Thoracic aorta (tissue), 2 donors: ENCODE measurements at regions not wholly inside any gene's neighbourhood (a gene's known extent, or its start where the extent isn't known, plus 50 kb on each side); places are given as distances from the start of the nearest gene placed in this dataset.

Source experiments
- ATAC-seq: fragments of 150-250 bp; one replicate; pipeline ENCODE4 v1.8.0; 2017; ENCODE audit warnings: low read depth; ENCODE audit not compliant: insufficient number of reproducible peaks, low FRiP score
- DNase-seq: peaks from one replicate; pipeline ENCODE4 v3.0.0-alpha.2; 2020; ENCODE audit warnings: low spot score
- H3K27ac ChIP-seq, 2 donors: fragments of 200-600 bp; sonication (generic); 1 replicate in 1 of 2; 2 replicates in 1 of 2; pipeline ENCODE4 v1.5.1; 2016; ENCODE audit warnings: mild to moderate bottlenecking in 2 of 2, moderate library complexity in 2 of 2
- H3K27me3 ChIP-seq: fragments of 200-600 bp; sonication (generic); replicated peaks from 2 replicates; pipeline ENCODE4 v1.6.0; 2016; ENCODE audit warnings: mild to moderate bottlenecking; ENCODE audit not compliant: insufficient read depth
- H3K36me3 ChIP-seq: fragments of 200-600 bp; sonication (generic); one replicate; pipeline ENCODE4 v1.5.1; 2016
- H3K4me1 ChIP-seq, 2 donors: fragments of 200-600 bp; sonication (generic); 1 replicate in 1 of 2; 2 replicates in 1 of 2; pipeline versions ENCODE4 v1.5.1 to v1.6.0; 2016; ENCODE audit warnings: low read depth in 2 of 2, mild to moderate bottlenecking in 1 of 2; ENCODE audit not compliant: control insufficient read depth in 1 of 2
- H3K4me3 ChIP-seq: fragments of 200-600 bp; sonication (generic); 2 replicates; pipeline ENCODE4 v1.5.1; 2016; ENCODE audit warnings: mild to moderate bottlenecking
- H3K9me3 ChIP-seq: fragments of 200-600 bp; sonication (generic); 2 replicates; pipeline ENCODE4 v1.5.1; 2016
- TF ChIP-seq, protein P1 (sequence below): fragments of 200-600 bp; sonication (generic); IDR thresholded peaks from one replicate; pipeline ENCODE4 v1.5.1; 2019; ENCODE audit warnings: antibody characterized with exemption

DNA sequence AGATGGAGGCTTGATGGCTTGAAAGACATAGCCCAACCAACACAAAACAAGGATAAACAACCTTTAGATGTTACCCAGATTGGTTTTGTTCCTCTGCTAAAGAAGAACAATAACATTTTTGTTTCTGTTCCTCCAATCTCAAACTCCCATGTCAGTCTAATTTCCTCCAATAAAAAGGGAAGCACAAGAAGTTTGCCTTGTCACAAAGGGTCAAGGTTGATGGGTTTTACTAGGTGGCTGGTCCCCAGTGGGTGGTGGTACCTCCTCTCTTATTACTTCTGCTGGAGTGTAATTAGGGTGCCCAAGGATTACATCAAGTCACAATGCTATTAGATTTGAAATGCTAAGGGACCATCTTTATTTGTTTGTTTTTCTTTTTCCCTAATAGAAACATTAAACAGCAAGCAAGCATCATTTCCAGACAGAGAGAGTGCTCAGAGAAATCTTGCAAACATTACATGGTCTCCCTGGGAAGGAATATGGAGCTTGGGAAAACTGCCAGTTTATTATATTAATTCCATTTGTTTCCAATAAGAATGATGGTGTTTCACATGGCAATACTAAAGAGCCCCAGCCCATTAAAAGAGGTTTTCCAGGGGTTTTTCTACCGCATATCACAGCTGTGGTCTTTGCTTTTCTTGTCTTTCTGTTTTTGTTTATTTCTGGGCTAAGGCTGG, 78.3 kb upstream of the AOAH start:
- no peaks in the 10 kb centered on the region for H3K36me3 ChIP-seq
- no peak overlapping the region for H3K4me3 ChIP-seq
- ATAC-seq (no peak), DNase-seq (no peak)
- no peaks in the 10 kb centered on the region for H3K4me1 ChIP-seq
- no peaks in the 10 kb centered on the region for H3K9me3 ChIP-seq
- H3K27ac ChIP-seq, result no peak overlapping the region
- H3K27me3 ChIP-seq, result no peaks in the 10 kb centered on the region
- TF ChIP-seq, protein P1, sequence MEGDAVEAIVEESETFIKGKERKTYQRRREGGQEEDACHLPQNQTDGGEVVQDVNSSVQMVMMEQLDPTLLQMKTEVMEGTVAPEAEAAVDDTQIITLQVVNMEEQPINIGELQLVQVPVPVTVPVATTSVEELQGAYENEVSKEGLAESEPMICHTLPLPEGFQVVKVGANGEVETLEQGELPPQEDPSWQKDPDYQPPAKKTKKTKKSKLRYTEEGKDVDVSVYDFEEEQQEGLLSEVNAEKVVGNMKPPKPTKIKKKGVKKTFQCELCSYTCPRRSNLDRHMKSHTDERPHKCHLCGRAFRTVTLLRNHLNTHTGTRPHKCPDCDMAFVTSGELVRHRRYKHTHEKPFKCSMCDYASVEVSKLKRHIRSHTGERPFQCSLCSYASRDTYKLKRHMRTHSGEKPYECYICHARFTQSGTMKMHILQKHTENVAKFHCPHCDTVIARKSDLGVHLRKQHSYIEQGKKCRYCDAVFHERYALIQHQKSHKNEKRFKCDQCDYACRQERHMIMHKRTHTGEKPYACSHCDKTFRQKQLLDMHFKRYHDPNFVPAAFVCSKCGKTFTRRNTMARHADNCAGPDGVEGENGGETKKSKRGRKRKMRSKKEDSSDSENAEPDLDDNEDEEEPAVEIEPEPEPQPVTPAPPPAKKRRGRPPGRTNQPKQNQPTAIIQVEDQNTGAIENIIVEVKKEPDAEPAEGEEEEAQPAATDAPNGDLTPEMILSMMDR, result no peak

DNA sequence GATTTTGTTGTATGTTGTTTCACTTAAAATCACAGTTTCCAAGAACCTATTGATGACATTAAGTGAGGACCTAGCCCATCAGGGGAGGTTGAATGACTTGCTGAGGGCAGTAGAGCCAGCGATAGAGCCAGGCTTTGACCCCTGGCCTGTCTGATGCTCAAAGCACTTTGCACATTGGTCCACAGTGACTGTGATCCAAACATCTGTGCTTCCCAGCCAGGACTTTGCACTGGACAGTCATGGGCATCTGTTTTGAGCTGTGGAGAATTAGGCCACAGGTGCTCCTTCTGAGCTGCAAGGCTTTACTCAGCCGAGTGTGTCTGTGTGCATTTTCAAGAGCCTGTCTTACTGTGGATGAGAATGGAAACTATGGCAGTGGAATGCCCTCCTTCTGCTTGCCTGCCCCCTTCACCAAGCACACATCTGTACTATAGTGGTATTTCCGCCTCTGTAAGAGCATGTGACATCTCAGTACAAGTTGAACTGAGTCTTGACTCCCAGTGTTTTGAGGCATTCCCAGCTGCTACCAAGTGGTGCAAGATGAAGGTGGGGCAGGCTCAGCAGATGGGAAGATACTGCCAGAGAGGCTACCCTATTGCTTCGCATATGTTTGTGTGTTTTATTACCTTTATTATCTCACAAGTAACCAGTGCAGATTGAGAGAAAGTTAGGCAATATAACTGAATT, 72.7 kb upstream of the AOAH start:
- DNase-seq (no peak), ATAC-seq (no peak)
- no peak overlapping the region for H3K27ac ChIP-seq
- H3K4me1 ChIP-seq, result no peaks in the 10 kb centered on the region
- H3K27me3 ChIP-seq, result no peaks in the 10 kb centered on the region
- H3K4me3 ChIP-seq, result no peak overlapping the region
- no peaks in the 10 kb centered on the region for H3K9me3 ChIP-seq
- TF ChIP-seq, protein P1, result no peak
- H3K36me3 ChIP-seq, result no peaks in the 10 kb centered on the region

DNA sequence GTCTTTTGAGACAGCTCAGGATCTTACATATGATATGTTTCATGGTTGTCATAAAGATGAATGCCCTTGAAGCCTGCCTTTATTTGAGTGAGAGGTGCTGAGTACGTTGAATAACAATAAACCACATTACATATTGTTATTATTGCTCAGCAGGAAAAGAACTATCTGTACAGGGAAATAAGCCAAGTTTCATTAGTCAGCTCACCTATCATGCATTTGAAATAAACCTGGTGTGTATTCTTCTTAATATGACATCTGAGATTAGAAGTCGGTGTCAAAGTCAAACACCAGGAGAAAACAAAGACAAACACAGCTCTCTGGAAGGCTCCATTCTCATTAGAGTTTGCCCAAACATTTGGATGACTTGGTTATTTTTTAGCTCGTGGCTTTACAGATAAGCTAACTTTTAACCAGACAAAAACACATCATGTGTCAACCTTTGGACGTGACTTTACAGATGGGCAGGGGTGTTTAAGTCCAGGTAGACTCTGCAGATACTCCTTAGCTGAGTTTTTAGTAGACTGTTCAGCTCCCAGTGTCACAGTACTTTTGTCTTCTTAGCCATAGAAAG, 71.2 kb upstream of the AOAH start:
- Histone ChIP-seq H3K27me3 (no peaks in the 10 kb centered on the region), H3K4me1 (no peaks in the 10 kb centered on the region), H3K27ac (no peak overlapping the region), H3K4me3 (no peak overlapping the region), H3K36me3 (no peaks in the 10 kb centered on the region), H3K9me3 (no peaks in the 10 kb centered on the region)
- TF ChIP-seq, protein P1, result no peak
- ATAC-seq (no peak), DNase-seq (no peak)

DNA sequence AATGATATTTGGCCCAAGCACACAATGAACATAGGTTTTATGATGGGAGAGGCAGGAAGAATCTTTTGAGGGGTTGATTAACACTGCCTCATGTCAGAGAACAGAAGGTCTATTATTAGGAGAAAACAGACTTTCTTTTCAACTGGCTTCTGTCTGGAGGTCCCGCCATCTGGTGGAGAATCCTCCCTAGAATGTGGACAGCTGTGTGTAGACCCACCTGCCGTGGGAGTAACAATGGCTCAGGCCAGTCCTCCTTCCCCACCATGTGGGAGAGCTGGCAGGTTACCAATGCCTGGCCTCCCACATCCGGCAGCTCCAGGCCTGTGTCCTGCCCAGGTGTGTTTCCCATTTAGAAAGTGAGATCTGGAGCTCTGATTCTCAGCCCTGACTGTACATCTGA, 70.4 kb upstream of the AOAH start:
- H3K9me3 ChIP-seq, result no peaks in the 10 kb centered on the region
- TF ChIP-seq, protein P1, result no peak
- no peak for ATAC-seq
- H3K27ac ChIP-seq, result no peak overlapping the region
- no peak overlapping the region for H3K4me3 ChIP-seq
- no peaks in the 10 kb centered on the region for H3K36me3 ChIP-seq
- no peaks in the 10 kb centered on the region for H3K4me1 ChIP-seq
- DNase-seq, result no peak
- no peaks in the 10 kb centered on the region for H3K27me3 ChIP-seq

DNA sequence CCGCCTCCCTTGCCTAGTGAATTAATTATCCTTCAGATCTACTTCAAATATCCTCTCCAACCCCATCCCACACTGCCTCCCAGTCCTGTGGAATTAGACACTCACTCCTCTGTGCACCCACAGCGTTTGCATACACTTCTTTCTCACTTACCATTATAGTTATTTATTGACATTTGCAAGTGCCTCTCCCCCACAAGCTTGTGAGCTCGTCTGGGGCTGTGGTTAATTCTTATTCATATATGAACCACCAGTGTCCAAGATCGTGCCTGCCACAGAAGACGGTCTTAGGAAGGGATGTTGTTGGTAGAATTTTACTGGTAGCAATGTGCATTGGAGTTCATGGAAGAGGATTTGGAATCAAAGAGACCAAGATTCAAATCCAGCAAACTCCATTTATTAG, 68.1 kb upstream of the AOAH start:
- TF ChIP-seq, protein P1, result no peak
- H3K9me3 ChIP-seq, result no peaks in the 10 kb centered on the region
- no peaks in the 10 kb centered on the region for H3K27me3 ChIP-seq
- ATAC-seq (no peak), DNase-seq (no peak)
- H3K4me3 ChIP-seq, result no peak overlapping the region
- no peak overlapping the region for H3K27ac ChIP-seq
- H3K4me1 ChIP-seq, result no peaks in the 10 kb centered on the region
- H3K36me3 ChIP-seq, result no peaks in the 10 kb centered on the region
